Nephron progenitor cell (in vitro differentiated cells): ENCODE measurements at regions not wholly inside any gene's neighbourhood (a gene's known extent, or its start where the extent isn't known, plus 50 kb on each side); places are given as distances from the start of the nearest gene placed in this dataset.
"Not testable (repeated sequence)": the region's sequence is repeated elsewhere in the genome, so short reads cannot be mapped to it uniquely, and the experiment has no call there.

Experiments used
- DNase-seq: peaks from one replicate; pipeline ENCODE4 v3.0.0; 2021
- H3K27ac Mint-ChIP-seq: 2 replicates; pipeline ENCODE4 v1.8.0; 2021; ENCODE audit warnings: mild to moderate bottlenecking, moderate library complexity, mixed read lengths
- H3K27me3 Mint-ChIP-seq: 2 replicates; pipeline ENCODE4 v1.8.0; 2021; ENCODE audit warnings: mild to moderate bottlenecking, low read depth, mixed read lengths; ENCODE audit not compliant: poor library complexity
- H3K36me3 Mint-ChIP-seq: 2 replicates; pipeline ENCODE4 v1.8.0; 2021; ENCODE audit warnings: low read depth, mixed read lengths
- H3K4me1 Mint-ChIP-seq: 2 replicates; pipeline ENCODE4 v1.8.0; 2021; ENCODE audit warnings: mixed read lengths
- H3K4me3 Mint-ChIP-seq: 2 replicates; pipeline ENCODE4 v1.8.0; 2021; ENCODE audit warnings: mild to moderate bottlenecking, moderate library complexity, mixed read lengths
- H3K9me3 Mint-ChIP-seq: 2 replicates; pipeline ENCODE4 v1.8.0; 2021; ENCODE audit warnings: mild to moderate bottlenecking, moderate library complexity, mixed read lengths
- TF ChIP-seq, protein P1 (sequence below): fragments of 200-600 bp; sonication (generic); IDR thresholded peaks from 2 replicates; pipeline ENCODE4 v1.5.0; 2021; ENCODE audit warnings: antibody characterized with exemption

- TF ChIP-seq, protein P1, sequence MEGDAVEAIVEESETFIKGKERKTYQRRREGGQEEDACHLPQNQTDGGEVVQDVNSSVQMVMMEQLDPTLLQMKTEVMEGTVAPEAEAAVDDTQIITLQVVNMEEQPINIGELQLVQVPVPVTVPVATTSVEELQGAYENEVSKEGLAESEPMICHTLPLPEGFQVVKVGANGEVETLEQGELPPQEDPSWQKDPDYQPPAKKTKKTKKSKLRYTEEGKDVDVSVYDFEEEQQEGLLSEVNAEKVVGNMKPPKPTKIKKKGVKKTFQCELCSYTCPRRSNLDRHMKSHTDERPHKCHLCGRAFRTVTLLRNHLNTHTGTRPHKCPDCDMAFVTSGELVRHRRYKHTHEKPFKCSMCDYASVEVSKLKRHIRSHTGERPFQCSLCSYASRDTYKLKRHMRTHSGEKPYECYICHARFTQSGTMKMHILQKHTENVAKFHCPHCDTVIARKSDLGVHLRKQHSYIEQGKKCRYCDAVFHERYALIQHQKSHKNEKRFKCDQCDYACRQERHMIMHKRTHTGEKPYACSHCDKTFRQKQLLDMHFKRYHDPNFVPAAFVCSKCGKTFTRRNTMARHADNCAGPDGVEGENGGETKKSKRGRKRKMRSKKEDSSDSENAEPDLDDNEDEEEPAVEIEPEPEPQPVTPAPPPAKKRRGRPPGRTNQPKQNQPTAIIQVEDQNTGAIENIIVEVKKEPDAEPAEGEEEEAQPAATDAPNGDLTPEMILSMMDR: no peak
- Mint-ChIP-seq H3K4me3 (no peak overlapping the region), H3K27ac (no peak overlapping the region), H3K27me3 (no peaks in the 10 kb centered on the region), H3K36me3 (peaks cover 5% of the 10 kb centered on the region), H3K4me1 (no peaks in the 10 kb centered on the region), H3K9me3 (peaks cover 44% of the 10 kb centered on the region)
- no peak for DNase-seq
These were observed 232.5 kb downstream of the RAB11FIP4 start for GRCh38 chr17:31623990-31624389.

DNA sequence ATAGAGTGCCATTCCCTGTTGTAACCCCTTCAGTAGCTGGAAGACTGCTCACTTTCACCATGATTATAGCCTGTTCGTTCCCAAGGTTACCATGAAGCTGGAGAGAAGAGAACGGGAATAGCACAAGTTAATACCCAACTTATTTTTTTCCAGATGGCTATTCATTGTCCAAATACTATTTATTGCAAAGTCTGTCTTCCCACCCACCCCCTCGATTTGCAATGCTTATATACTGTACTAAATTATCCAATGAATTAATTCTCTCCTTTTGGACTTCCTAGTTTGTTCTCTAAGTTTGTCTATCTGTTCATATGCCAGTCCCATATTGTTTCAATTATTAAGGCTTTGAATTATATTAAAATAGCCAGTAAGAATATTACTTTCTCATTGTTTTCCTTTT is 231.0 kb downstream of the RAB11FIP4 start:
- Mint-ChIP-seq H3K36me3 (peaks cover 5% of the 10 kb centered on the region), H3K27ac (no peak overlapping the region), H3K9me3 (peaks cover 44% of the 10 kb centered on the region), H3K4me3 (no peak overlapping the region), H3K27me3 (peaks cover 2% of the 10 kb centered on the region), H3K4me1 (no peaks in the 10 kb centered on the region)
- no peak for DNase-seq
- TF ChIP-seq, protein P1: no peak

- Mint-ChIP-seq H3K27ac (no peak overlapping the region), H3K36me3 (peaks cover 5% of the 10 kb centered on the region), H3K27me3 (peaks cover 3% of the 10 kb centered on the region), H3K4me1 (no peaks in the 10 kb centered on the region), H3K4me3 (no peak overlapping the region), H3K9me3 (peaks cover 44% of the 10 kb centered on the region)
- TF ChIP-seq, protein P1: no peak
- DNase-seq: no peak
These were observed 230.1 kb downstream of the RAB11FIP4 start for GRCh38 chr17:31621566-31621965.

GRCh38 chr17:31611053-31611452 is 219.6 kb downstream of the RAB11FIP4 start:
- not testable (repeated sequence) for H3K4me1 Mint-ChIP-seq, H3K27ac Mint-ChIP-seq, DNase-seq, H3K4me3 Mint-ChIP-seq, H3K36me3 Mint-ChIP-seq, H3K27me3 Mint-ChIP-seq, H3K9me3 Mint-ChIP-seq

GRCh38 chr17:31609996-31610910 is 218.8 kb downstream of the RAB11FIP4 start:
- Mint-ChIP-seq H3K36me3 (no peaks in the 10 kb centered on the region), H3K27ac (no peak overlapping the region), H3K27me3 (peaks cover 13% of the 10 kb centered on the region), H3K4me3 (no peak overlapping the region), H3K4me1 (no peaks in the 10 kb centered on the region), H3K9me3 (no peaks in the 10 kb centered on the region)
- no peak for DNase-seq
- TF ChIP-seq, protein P1: no peak

DNA sequence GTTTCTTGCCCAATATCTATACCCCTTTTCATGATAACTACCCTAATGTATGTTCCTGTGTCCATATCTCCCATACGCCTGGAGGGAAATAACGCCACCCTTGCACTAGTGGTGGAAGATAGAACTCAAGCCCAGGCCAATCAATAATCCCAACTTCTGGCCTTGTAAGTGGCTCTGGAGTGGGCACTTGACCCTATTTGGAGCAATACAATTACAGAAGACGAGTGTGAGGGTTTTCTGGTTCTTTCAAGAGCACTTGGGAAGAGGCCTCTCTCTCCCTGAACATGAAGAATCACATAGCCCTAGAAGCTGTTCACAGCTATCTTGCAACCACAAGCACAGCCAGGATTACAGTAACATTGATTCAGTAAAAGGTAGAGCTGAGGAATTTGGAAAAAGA is 217.9 kb downstream of the RAB11FIP4 start:
- no peak overlapping the region for H3K27ac Mint-ChIP-seq
- H3K4me1 Mint-ChIP-seq: no peaks in the 10 kb centered on the region
- H3K9me3 Mint-ChIP-seq: no peaks in the 10 kb centered on the region
- H3K36me3 Mint-ChIP-seq: no peaks in the 10 kb centered on the region
- TF ChIP-seq, protein P1: no peak
- no peak for DNase-seq
- no peak overlapping the region for H3K4me3 Mint-ChIP-seq
- H3K27me3 Mint-ChIP-seq: peaks cover 13% of the 10 kb centered on the region
